GM23338 (cell line): ENCODE measurements at regions not wholly inside any gene's neighbourhood (a gene's known extent, or its start where the extent isn't known, plus 50 kb on each side); places are given as distances from the start of the nearest gene placed in this dataset.

Experiments used
- CREB1 ChIP-seq: fragments of 250-450 bp; sonication (Bioruptor Pico); IDR thresholded peaks from 2 replicates; pipeline ENCODE4 v1.5.0; 2020; ENCODE audit warnings: low read depth, mild to moderate bottlenecking, moderate library complexity
- CTCF ChIP-seq, 2 experiments: fragments of 200-600 bp in 1 of 2; sonication (generic) in 1 of 2; conservative IDR thresholded peaks; 2 replicates each; pipeline versions ENCODE4 v1.5.1 to v1.6.1; 2016 to 2017; ENCODE audit warnings: antibody characterized with exemption in 2 of 2, low read depth in 2 of 2, mild to moderate bottlenecking in 2 of 2, moderate library complexity in 1 of 2
- EZH2 ChIP-seq: fragments of 200-600 bp; sonication (generic); IDR thresholded peaks from one replicate; pipeline ENCODE4 v1.8.0; 2017; ENCODE audit warnings: antibody characterized with exemption, mild to moderate bottlenecking, low read depth; ENCODE audit not compliant: unreplicated experiment
- EZH2phosphoT487 ChIP-seq: fragments of 200-600 bp; sonication (generic); IDR thresholded peaks from one replicate; pipeline ENCODE4 v1.8.1; 2018; ENCODE audit warnings: antibody characterized with exemption; ENCODE audit not compliant: unreplicated experiment
- JUNB ChIP-seq: IDR thresholded peaks from one replicate; pipeline ENCODE4 v1.6.1; 2016; ENCODE audit warnings: antibody characterized with exemption; ENCODE audit not compliant: unreplicated experiment
- POLR2AphosphoS5 ChIP-seq: IDR thresholded peaks from 2 replicates; pipeline ENCODE4 v1.6.1; 2016; ENCODE audit warnings: antibody characterized with exemption, low read depth
- REST ChIP-seq: IDR thresholded peaks from one replicate; pipeline ENCODE4 v1.6.1; 2018; ENCODE audit warnings: antibody characterized with exemption; ENCODE audit not compliant: unreplicated experiment

GRCh38 chr18:67266246-67267237, 250.0 kb downstream of the DSEL start:
- TF ChIP-seq JUNB (no peak), CTCF (conservative IDR thresholded peaks at IDR 0.05; ENCODE audit: low read depth in 2 of 2) (no peak), EZH2phosphoT487 (no peak), CREB1 (CRISPR knock-in tag) (no peak), EZH2 (no peak), REST (no peak), POLR2AphosphoS5 (no peak)
